ENCODE measurements at regions not wholly inside any gene's neighbourhood (a gene's known extent, or its start where the extent isn't known, plus 50 kb on each side); places are given as distances from the start of the nearest gene placed in this dataset.

DNA sequence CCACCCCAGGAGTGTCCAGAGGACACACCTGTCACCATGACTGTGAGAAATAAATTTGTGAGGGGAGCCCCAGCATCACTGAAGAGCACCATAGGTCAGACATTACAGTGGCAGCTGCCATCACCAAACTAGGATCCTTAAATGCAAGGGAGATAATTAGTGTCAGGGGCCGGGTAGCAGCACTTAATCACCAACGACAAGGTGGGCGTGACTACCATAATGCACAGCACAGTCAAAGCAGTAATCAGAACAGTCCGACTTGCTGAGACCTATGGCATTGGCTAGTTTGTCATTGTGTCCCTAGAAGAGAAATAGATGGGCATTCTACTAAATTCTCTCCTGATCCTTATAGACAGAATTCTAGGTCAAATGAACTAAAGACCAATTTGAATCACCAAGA lies 856.7 kb upstream of the GOT2 start:
- TF ChIP-seq, protein P1, sequence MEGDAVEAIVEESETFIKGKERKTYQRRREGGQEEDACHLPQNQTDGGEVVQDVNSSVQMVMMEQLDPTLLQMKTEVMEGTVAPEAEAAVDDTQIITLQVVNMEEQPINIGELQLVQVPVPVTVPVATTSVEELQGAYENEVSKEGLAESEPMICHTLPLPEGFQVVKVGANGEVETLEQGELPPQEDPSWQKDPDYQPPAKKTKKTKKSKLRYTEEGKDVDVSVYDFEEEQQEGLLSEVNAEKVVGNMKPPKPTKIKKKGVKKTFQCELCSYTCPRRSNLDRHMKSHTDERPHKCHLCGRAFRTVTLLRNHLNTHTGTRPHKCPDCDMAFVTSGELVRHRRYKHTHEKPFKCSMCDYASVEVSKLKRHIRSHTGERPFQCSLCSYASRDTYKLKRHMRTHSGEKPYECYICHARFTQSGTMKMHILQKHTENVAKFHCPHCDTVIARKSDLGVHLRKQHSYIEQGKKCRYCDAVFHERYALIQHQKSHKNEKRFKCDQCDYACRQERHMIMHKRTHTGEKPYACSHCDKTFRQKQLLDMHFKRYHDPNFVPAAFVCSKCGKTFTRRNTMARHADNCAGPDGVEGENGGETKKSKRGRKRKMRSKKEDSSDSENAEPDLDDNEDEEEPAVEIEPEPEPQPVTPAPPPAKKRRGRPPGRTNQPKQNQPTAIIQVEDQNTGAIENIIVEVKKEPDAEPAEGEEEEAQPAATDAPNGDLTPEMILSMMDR (IDR thresholded peaks at IDR 0.05; ENCODE audit: low read length) = no peak
- TF ChIP-seq EZH2 (optimal IDR thresholded peaks at IDR 0.05; ENCODE audit: low read depth, low read length) = no peak
- TF ChIP-seq EZH2phosphoT487 (IDR thresholded peaks at IDR 0.05; ENCODE audit: low read length) = no peak
